WTC11 (cell line): ENCODE measurements at regions not wholly inside any gene's neighbourhood (a gene's known extent, or its start where the extent isn't known, plus 50 kb on each side); places are given as distances from the start of the nearest gene placed in this dataset.

Experiments
- ATAC-seq: fragments of 200-7000 bp; cut with Tn5 transposase; 2 replicates; pipeline ENCODE4 v1.10.0; 2021; ENCODE audit warnings: mild to moderate bottlenecking, moderate library complexity
- CTCF ChIA-PET: fragments of 300-600 bp; sonication (Branson Sonifier 250); formaldehyde crosslinking; loops from one replicate; lab custom pipeline; 2021; ENCODE audit warnings: antibody characterized with exemption; lab: Charles Lee
- POLR2A ChIA-PET: fragments of 350-600 bp; sonication (Branson Sonifier 250); formaldehyde crosslinking; loops from one replicate; lab custom pipeline; 2021; ENCODE audit warnings: antibody characterized with exemption; lab: Charles Lee
- DNase-seq: peaks from one replicate; pipeline ENCODE4 v3.0.0; 2021; ENCODE audit warnings: low spot score
- H3K27ac Mint-ChIP-seq: 2 replicates; pipeline ENCODE4 v1.8.0; 2021; ENCODE audit warnings: mixed read lengths
- H3K27me3 Mint-ChIP-seq: 2 replicates; pipeline ENCODE4 v1.8.0; 2021; ENCODE audit warnings: low read depth, mild to moderate bottlenecking, moderate library complexity, mixed read lengths
- H3K36me3 Mint-ChIP-seq: 2 replicates; pipeline ENCODE4 v1.8.0; 2021; ENCODE audit warnings: mixed read lengths
- H3K4me1 Mint-ChIP-seq: 2 replicates; pipeline ENCODE4 v1.8.0; 2022; ENCODE audit warnings: mixed read lengths
- H3K4me3 Mint-ChIP-seq: 2 replicates; pipeline ENCODE4 v1.8.0; 2021; ENCODE audit warnings: mild to moderate bottlenecking, moderate library complexity, mixed read lengths
- H3K9me3 Mint-ChIP-seq: 2 replicates; pipeline ENCODE4 v1.8.0; 2021; ENCODE audit warnings: mixed read lengths
- ARID4B ChIP-seq: sonication (generic); formaldehyde crosslinking; IDR thresholded peaks from 2 replicates; pipeline ENCODE4 v1.8.0; 2023; ENCODE audit warnings: missing genetic modification reagents, mild to moderate bottlenecking, borderline replicate concordance
- CBFB ChIP-seq: sonication (generic); formaldehyde crosslinking; IDR thresholded peaks from 2 replicates; pipeline ENCODE4 v1.8.1; 2022; ENCODE audit warnings: mild to moderate bottlenecking, low read depth, missing genetic modification reagents
- CDX4 ChIP-seq: fragments of 250-450 bp; sonication (Bioruptor Pico); IDR thresholded peaks from 2 replicates; pipeline ENCODE4 v1.9.0; 2021; ENCODE audit warnings: moderate library complexity, mild to moderate bottlenecking, inconsistent platforms, borderline replicate concordance
- FOXP4 ChIP-seq: sonication (generic); formaldehyde crosslinking; IDR thresholded peaks from 2 replicates; pipeline ENCODE4 v1.8.0; 2022; ENCODE audit warnings: mild to moderate bottlenecking, missing genetic modification reagents
- GRHL2 ChIP-seq: fragments of 250-450 bp; sonication (Bioruptor Pico); IDR thresholded peaks from 2 replicates; pipeline ENCODE4 v1.8.0; 2022; ENCODE audit warnings: mild to moderate bottlenecking, moderate library complexity; ENCODE audit not compliant: insufficient replicate concordance, severe bottlenecking
- HMGXB4 ChIP-seq: sonication (generic); formaldehyde crosslinking; IDR thresholded peaks from 2 replicates; pipeline ENCODE4 v1.8.1; 2023; ENCODE audit warnings: mild to moderate bottlenecking, moderate library complexity, missing genetic modification reagents
- JAZF1 ChIP-seq: fragments of 250-450 bp; sonication (Bioruptor Pico); IDR thresholded peaks from 2 replicates; pipeline ENCODE4 v1.9.0; 2021; ENCODE audit warnings: moderate library complexity, mild to moderate bottlenecking, inconsistent platforms
- KAT7 ChIP-seq: sonication (generic); formaldehyde crosslinking; IDR thresholded peaks from 2 replicates; pipeline ENCODE4 v1.8.1; 2023; ENCODE audit warnings: missing genetic modification reagents, mild to moderate bottlenecking, borderline replicate concordance
- MLX ChIP-seq: sonication (generic); formaldehyde crosslinking; IDR thresholded peaks from 2 replicates; pipeline ENCODE4 v1.8.1; 2023; ENCODE audit warnings: mild to moderate bottlenecking, missing genetic modification reagents, moderate library complexity
- NR2C2 ChIP-seq: sonication (generic); formaldehyde crosslinking; IDR thresholded peaks from 2 replicates; pipeline ENCODE4 v1.8.0; 2022; ENCODE audit warnings: mild to moderate bottlenecking, missing genetic modification reagents
- ZNF121 ChIP-seq: sonication (generic); formaldehyde crosslinking; IDR thresholded peaks from 2 replicates; pipeline ENCODE4 v1.8.0; 2023; ENCODE audit warnings: missing genetic modification reagents
- ZNF425 ChIP-seq: fragments of 250-450 bp; sonication (Bioruptor Pico); conservative IDR thresholded peaks from 2 replicates; pipeline ENCODE4 v1.9.0; 2021; ENCODE audit warnings: mild to moderate bottlenecking
- ZNF512 ChIP-seq: sonication (generic); formaldehyde crosslinking; IDR thresholded peaks from 2 replicates; pipeline ENCODE4 v1.8.1; 2022; ENCODE audit warnings: missing genetic modification reagents, borderline replicate concordance
- ZNF532 ChIP-seq: fragments of 250-450 bp; sonication (Bioruptor Pico); IDR thresholded peaks from 2 replicates; pipeline ENCODE4 v1.9.0; 2021; ENCODE audit warnings: mild to moderate bottlenecking, borderline replicate concordance

GRCh38 chr3:165443664-165444063, 247.5 kb upstream of the SLITRK3 start:
- TF ChIP-seq MLX (CRISPR knock-in tag), result no peak
- no peak for TF ChIP-seq ZNF512 (CRISPR knock-in tag)
- no peak for TF ChIP-seq JAZF1 (CRISPR knock-in tag)
- TF ChIP-seq ARID4B (CRISPR knock-in tag), result no peak
- no peak for TF ChIP-seq ZNF121 (CRISPR knock-in tag)
- TF ChIP-seq CBFB (CRISPR knock-in tag), result no peak
- no peak for TF ChIP-seq FOXP4 (CRISPR knock-in tag)
- no peak for TF ChIP-seq HMGXB4 (CRISPR knock-in tag)
- no peak for TF ChIP-seq CDX4
- no peak for TF ChIP-seq NR2C2 (CRISPR knock-in tag)
- no peak for TF ChIP-seq GRHL2 (CRISPR knock-in tag)
- TF ChIP-seq ZNF532 (CRISPR knock-in tag), result no peak
- no peak for TF ChIP-seq ZNF425 (CRISPR knock-in tag)
- TF ChIP-seq KAT7, result no peak
- TF ChIP-seq, all 79 proteins: peak for 0
- Mint-ChIP-seq H3K36me3 (no peaks in the 10 kb centered on the region), H3K27me3 (no peaks in the 10 kb centered on the region), H3K27ac (no peak overlapping the region), H3K4me3 (no peak overlapping the region), H3K4me1 (peaks cover 10% of the 10 kb centered on the region), H3K9me3 (peaks cover 12% of the 10 kb centered on the region; the same call in 1 of the 2 replicates)
- CTCF ChIA-PET, result interaction anchor here (1.0 kb wide), 1 partner anchor 104 kb away, joined by 3 read pairs; no protein-coding TSS in a partner anchor
- POLR2A ChIA-PET, result interaction anchor here (0.5 kb wide), 1 partner anchor 303 kb away, joined by 3 read pairs; no protein-coding TSS in a partner anchor
- ATAC-seq, result no peak
- no peak for DNase-seq
